ENCODE measurements at regions not wholly inside any gene's neighbourhood (a gene's known extent, or its start where the extent isn't known, plus 50 kb on each side); places are given as distances from the start of the nearest gene placed in this dataset.

- TF ChIP-seq CTCF (conservative IDR thresholded peaks at IDR 0.05) = no peak
- TF ChIP-seq EZH2 (IDR thresholded peaks at IDR 0.05; ENCODE audit: low read depth) = no peak
Observed at GRCh38 chr5:43780586-43780985, 177.6 kb downstream of the NNT start.

Data from PC-9 (cell line).